IMR-90 (cell line): ENCODE measurements at regions not wholly inside any gene's neighbourhood (a gene's known extent, or its start where the extent isn't known, plus 50 kb on each side); places are given as distances from the start of the nearest gene placed in this dataset.

Source experiments
- ATAC-seq: fragments of 200-7000 bp; cut with Tn5 transposase; 2 replicates; pipeline ENCODE4 v1.9.1; 2020; ENCODE audit warnings: low read depth, mild to moderate bottlenecking, moderate library complexity
- BruUV-seq: library from RNA; stranded (reverse); fragments of 400-500 nt; replicated peaks from 2 replicates; lab custom pipeline; 2021; lab: Mats Ljungman, UMichigan
- CTCF ChIA-PET: fragments of 300-600 bp; formaldehyde crosslinking; extraction: SDS; loops from one replicate; lab custom pipeline; 2021; ENCODE audit warnings: antibody characterized with exemption; lab: Yijun Ruan, JAX
- POLR2A ChIA-PET: fragments of 300-600 bp; sonication (Branson Sonifier 250); formaldehyde crosslinking; loops from one replicate; lab custom pipeline; 2022; ENCODE audit warnings: antibody characterized with exemption; ENCODE audit not compliant: unreplicated experiment; lab: Charles Lee
- DNase-seq: peaks from one replicate; pipeline ENCODE4 v3.0.0; 2013
- H2AFZ ChIP-seq: replicated peaks from 2 replicates; pipeline ENCODE3; 2013; ENCODE audit warnings: low read length, mild to moderate bottlenecking; ENCODE audit not compliant: poor library complexity
- H2AK5ac ChIP-seq: 2 replicates; pipeline ENCODE4 v1.6.1; 2013; ENCODE audit warnings: low read depth, low read length, inconsistent platforms
- H2AK9ac ChIP-seq: replicated peaks from 2 replicates; pipeline ENCODE3; 2013; ENCODE audit warnings: mild to moderate bottlenecking, low read depth, low read length, moderate library complexity; ENCODE audit not compliant: poor library complexity
- H2BK120ac ChIP-seq: 2 replicates; pipeline ENCODE4 v1.6.1; 2013; ENCODE audit warnings: low read depth, low read length, inconsistent platforms
- H2BK15ac ChIP-seq: 3 replicates; pipeline ENCODE4 v1.6.1; 2013; ENCODE audit warnings: low read depth, low read length, inconsistent platforms
- H2BK20ac ChIP-seq: 2 replicates; pipeline ENCODE4 v1.6.1; 2013; ENCODE audit warnings: low read depth, mild to moderate bottlenecking, inconsistent platforms, low read length, moderate library complexity
- H2BK5ac ChIP-seq: 2 replicates; pipeline ENCODE4 v1.6.1; 2013; ENCODE audit warnings: mild to moderate bottlenecking, low read depth, low read length, inconsistent platforms; ENCODE audit not compliant: poor library complexity, severe bottlenecking
- H3K14ac ChIP-seq: replicated peaks from 2 replicates; pipeline ENCODE4 v1.6.1; 2013; ENCODE audit warnings: low read depth, low read length, inconsistent platforms
- H3K18ac ChIP-seq: 2 replicates; pipeline ENCODE4 v1.6.1; 2013; ENCODE audit warnings: low read depth, low read length, control low read depth
- H3K23ac ChIP-seq: 2 replicates; pipeline ENCODE4 v1.6.1; 2013; ENCODE audit warnings: low read depth, low read length, inconsistent platforms
- H3K27ac ChIP-seq: 2 replicates; pipeline ENCODE4 v1.5.1; 2013; ENCODE audit warnings: mild to moderate bottlenecking, control low read depth, low read length; ENCODE audit not compliant: insufficient read depth
- H3K27me3 ChIP-seq: 2 replicates; pipeline ENCODE4 v1.6.1; 2013; ENCODE audit warnings: low read length; ENCODE audit not compliant: control insufficient read depth, insufficient read depth
- H3K36me3 ChIP-seq: 2 replicates; pipeline ENCODE4 v1.6.1; 2013; ENCODE audit warnings: low read length, mixed read lengths; ENCODE audit not compliant: control insufficient read depth, insufficient read depth
- H3K4ac ChIP-seq: 2 replicates; pipeline ENCODE4 v1.6.1; 2013; ENCODE audit warnings: low read depth, low read length, inconsistent platforms
- H3K4me1 ChIP-seq: 2 replicates; pipeline ENCODE4 v1.6.1; 2013; ENCODE audit warnings: low read length, mixed read lengths; ENCODE audit not compliant: control insufficient read depth, insufficient read depth
- H3K4me2 ChIP-seq: 2 replicates; pipeline ENCODE4 v1.6.1; 2013; ENCODE audit warnings: low read depth, mild to moderate bottlenecking, control low read depth, low read length, moderate library complexity
- H3K4me3 ChIP-seq: 2 replicates; pipeline ENCODE4 v1.5.1; 2013; ENCODE audit warnings: low read depth, mild to moderate bottlenecking, control low read depth, low read length, moderate library complexity; ENCODE audit not compliant: insufficient read depth
- H3K56ac ChIP-seq: 2 replicates; pipeline ENCODE4 v1.6.1; 2013; ENCODE audit warnings: low read length, inconsistent platforms; ENCODE audit not compliant: insufficient read depth; ENCODE audit errors: extremely low read depth
- H3K79me1 ChIP-seq, 2 experiments: 2 replicates each; pipeline ENCODE4 v1.6.1; 2013; ENCODE audit warnings: low read length in 2 of 2, inconsistent platforms in 1 of 2, low read depth in 1 of 2
- H3K9ac ChIP-seq: 2 replicates; pipeline ENCODE4 v1.6.1; 2013; ENCODE audit warnings: low read depth, low read length, control low read depth
- H3K9me1 ChIP-seq: 2 replicates; pipeline ENCODE4 v1.6.1; 2013; ENCODE audit warnings: low read length, inconsistent platforms; ENCODE audit not compliant: insufficient read depth
- H3K9me3 ChIP-seq: 2 replicates; pipeline ENCODE4 v1.6.1; 2013; ENCODE audit warnings: low read length; ENCODE audit not compliant: control insufficient read depth, insufficient read depth
- H4K20me1 ChIP-seq: 2 replicates; pipeline ENCODE4 v1.6.1; 2013; ENCODE audit warnings: low read length, inconsistent platforms; ENCODE audit not compliant: insufficient read depth
- H4K5ac ChIP-seq: 2 replicates; pipeline ENCODE4 v1.6.1; 2013; ENCODE audit warnings: mild to moderate bottlenecking, low read depth, low read length, control low read depth
- H4K8ac ChIP-seq, 2 experiments: 2 replicates each; pipeline ENCODE4 v1.6.1; 2013; ENCODE audit warnings: low read depth in 2 of 2, low read length in 2 of 2, control low read depth in 1 of 2, inconsistent platforms in 1 of 2
- H4K91ac ChIP-seq: 2 replicates; pipeline ENCODE4 v1.6.1; 2013; ENCODE audit warnings: low read depth, low read length, inconsistent platforms; ENCODE audit not compliant: insufficient read depth
- BHLHE40 ChIP-seq: fragments of 150-350 bp; IDR thresholded peaks from 2 replicates; pipeline ENCODE4 v1.6.1; 2016; ENCODE audit warnings: mild to moderate bottlenecking, low read depth, low read length
- CEBPB ChIP-seq: IDR thresholded peaks from 2 replicates; pipeline ENCODE4 v1.6.1; 2012; ENCODE audit warnings: low read depth, low read length, improper control_type of control experiment
- CHD1 ChIP-seq: IDR thresholded peaks from 2 replicates; pipeline ENCODE4 v1.6.1; 2012; ENCODE audit warnings: low read depth, low read length, improper control_type of control experiment
- ELK1 ChIP-seq: fragments of 150-350 bp; IDR thresholded peaks from 2 replicates; pipeline ENCODE4 v1.6.1; 2016; ENCODE audit warnings: low read depth, mild to moderate bottlenecking, low read length, moderate library complexity, borderline replicate concordance
- FOS ChIP-seq: fragments of 150-350 bp; IDR thresholded peaks from 2 replicates; pipeline ENCODE4 v1.6.1; 2016; ENCODE audit warnings: low read depth, low read length
- MAZ ChIP-seq: IDR thresholded peaks from 2 replicates; pipeline ENCODE4 v1.6.1; 2012; ENCODE audit warnings: low read depth, mild to moderate bottlenecking, low read length, improper control_type of control experiment, moderate library complexity, borderline replicate concordance
- NFE2L2 ChIP-seq: fragments of 150-350 bp; IDR thresholded peaks from 2 replicates; pipeline ENCODE4 v1.6.1; 2016; ENCODE audit warnings: low read depth, mild to moderate bottlenecking, low read length
- POLR2A ChIP-seq: IDR thresholded peaks from 2 replicates; pipeline ENCODE4 v1.6.1; 2012; ENCODE audit warnings: mild to moderate bottlenecking, low read depth, low read length
- RAD21 ChIP-seq: IDR thresholded peaks from 2 replicates; pipeline ENCODE4 v1.6.1; 2012; ENCODE audit warnings: low read length, improper control_type of control experiment
- RFX5 ChIP-seq: IDR thresholded peaks from 2 replicates; pipeline ENCODE4 v1.8.0; 2012; ENCODE audit warnings: low read depth, mild to moderate bottlenecking, low read length, moderate library complexity
- SMC3 ChIP-seq: fragments of 150-350 bp; IDR thresholded peaks from 2 replicates; pipeline ENCODE4 v1.6.1; 2016; ENCODE audit warnings: low read depth, mild to moderate bottlenecking, antibody characterized with exemption, low read length, moderate library complexity
- WGBS, 2 experiments: methylation state at CpG; one replicate each; pipeline versions ENCODE4 v1.1.5 to v1.1.7; 2013; ENCODE audit warnings: missing lambda C conversion rate in 2 of 2; ENCODE audit not compliant: insufficient read length in 1 of 2; ENCODE audit errors: extremely low coverage in 2 of 2; 5-methylcytosine and 5-hydroxymethylcytosine counted together
- dilution Hi-C: fragments of 300-500 bp; cut with HindIII; formaldehyde crosslinking; loops from one replicate; pipeline ENCODE4 v1.14.3; 2018; ENCODE audit warnings: low sequenced_read_pairs; ENCODE audit not compliant: unreplicated experiment
- in situ Hi-C: fragments of 300-500 bp; cut with MboI; formaldehyde crosslinking; loops from 3 replicates; pipeline ENCODE4 v1.14.3; 2019; ENCODE audit warnings: low sequenced_read_pairs, inconsistent platforms, mixed read lengths
- intact Hi-C: fragments of 100-400 bp; cut with micrococcal nuclease; formaldehyde crosslinking; loops from 2 replicates; pipeline ENCODE4 v1.10.0; 2022
- TF ChIP-seq, protein P1 (sequence below): fragments of 150-350 bp; IDR thresholded peaks from 2 replicates; pipeline ENCODE4 v1.6.1; 2017; ENCODE audit warnings: mild to moderate bottlenecking, antibody characterized with exemption, low read length, low read depth
- TF ChIP-seq, protein P2 (sequence below): conservative IDR thresholded peaks from 2 replicates; pipeline ENCODE4 v1.5.1; 2012; ENCODE audit warnings: mild to moderate bottlenecking, low read depth, low read length, improper control_type of control experiment

DNA sequence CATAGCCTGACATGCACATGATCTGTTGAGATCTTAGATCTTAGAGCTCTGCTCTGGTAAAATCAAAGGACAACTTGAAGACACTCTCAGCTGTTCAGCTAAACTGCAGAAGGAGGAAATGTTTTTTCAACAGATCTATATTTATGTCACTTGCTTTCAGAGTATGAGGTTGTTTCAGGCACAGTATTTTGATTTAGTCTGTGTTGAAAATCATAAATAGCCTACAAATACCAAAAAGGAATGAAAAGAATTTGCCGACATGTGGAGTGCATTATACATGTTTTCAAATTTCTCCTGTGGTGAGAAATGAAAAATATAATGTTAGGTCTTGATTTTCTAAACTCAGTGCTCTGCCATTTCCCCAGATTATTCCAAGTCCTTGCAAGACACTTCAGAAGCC lies 1118.4 kb downstream of the TBL1XR1 start:
- intact Hi-C loops, result no loop called here
- in situ Hi-C loops, result no loop called here
- dilution Hi-C loops, result no loop called here

More for the DNA sequence above, 1118.4 kb downstream of the TBL1XR1 start:
- H2BK5ac ChIP-seq, result no peak overlapping the region
- H3K27me3 ChIP-seq, result no peaks in the 10 kb centered on the region
- no peaks in the 10 kb centered on the region for H3K9me3 ChIP-seq
- H2BK120ac ChIP-seq, result no peak overlapping the region
- no peak overlapping the region for H3K9ac ChIP-seq
- DNase-seq (peak; percentile 3), ATAC-seq (peak; percentile 37)
- H2BK15ac ChIP-seq, result no peak overlapping the region
- no peak overlapping the region for H2AFZ ChIP-seq
- H3K27ac ChIP-seq, result no peak overlapping the region
- H3K4me2 ChIP-seq, result peak overlapping the region; percentile 15; the same call in 1 of the 2 replicates
- no peak overlapping the region for H2BK20ac ChIP-seq
- CTCF ChIA-PET, result no interaction called here
- POLR2A ChIA-PET, result no interaction called here
- no peaks in the 10 kb centered on the region for H3K36me3 ChIP-seq
- no peak overlapping the region for H2AK9ac ChIP-seq
- no peak overlapping the region for H3K23ac ChIP-seq
- H3K56ac ChIP-seq, result no peak overlapping the region
- no peak overlapping the region for H3K4ac ChIP-seq
- H2AK5ac ChIP-seq, result no peak overlapping the region
- H4K8ac ChIP-seq, result no peak overlapping the region
- no CpG with 5 or more reads among the region's 1 CpG for WGBS, 2 experiments
- H4K20me1 ChIP-seq, result no peaks in the 10 kb centered on the region
- no peak overlapping the region; the same call in 1 of the 2 replicates for H4K5ac ChIP-seq
- TF ChIP-seq ELK1 (no peak), RAD21 (no peak), SMC3 (no peak), NFE2L2 (no peak), BHLHE40 (no peak), RFX5 (no peak), CHD1 (no peak), MAZ (no peak), CEBPB (no peak), FOS (no peak), POLR2A (no peak)
- TF ChIP-seq, protein P1, sequence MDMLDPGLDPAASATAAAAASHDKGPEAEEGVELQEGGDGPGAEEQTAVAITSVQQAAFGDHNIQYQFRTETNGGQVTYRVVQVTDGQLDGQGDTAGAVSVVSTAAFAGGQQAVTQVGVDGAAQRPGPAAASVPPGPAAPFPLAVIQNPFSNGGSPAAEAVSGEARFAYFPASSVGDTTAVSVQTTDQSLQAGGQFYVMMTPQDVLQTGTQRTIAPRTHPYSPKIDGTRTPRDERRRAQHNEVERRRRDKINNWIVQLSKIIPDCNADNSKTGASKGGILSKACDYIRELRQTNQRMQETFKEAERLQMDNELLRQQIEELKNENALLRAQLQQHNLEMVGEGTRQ, result no peak
- TF ChIP-seq, protein P2, sequence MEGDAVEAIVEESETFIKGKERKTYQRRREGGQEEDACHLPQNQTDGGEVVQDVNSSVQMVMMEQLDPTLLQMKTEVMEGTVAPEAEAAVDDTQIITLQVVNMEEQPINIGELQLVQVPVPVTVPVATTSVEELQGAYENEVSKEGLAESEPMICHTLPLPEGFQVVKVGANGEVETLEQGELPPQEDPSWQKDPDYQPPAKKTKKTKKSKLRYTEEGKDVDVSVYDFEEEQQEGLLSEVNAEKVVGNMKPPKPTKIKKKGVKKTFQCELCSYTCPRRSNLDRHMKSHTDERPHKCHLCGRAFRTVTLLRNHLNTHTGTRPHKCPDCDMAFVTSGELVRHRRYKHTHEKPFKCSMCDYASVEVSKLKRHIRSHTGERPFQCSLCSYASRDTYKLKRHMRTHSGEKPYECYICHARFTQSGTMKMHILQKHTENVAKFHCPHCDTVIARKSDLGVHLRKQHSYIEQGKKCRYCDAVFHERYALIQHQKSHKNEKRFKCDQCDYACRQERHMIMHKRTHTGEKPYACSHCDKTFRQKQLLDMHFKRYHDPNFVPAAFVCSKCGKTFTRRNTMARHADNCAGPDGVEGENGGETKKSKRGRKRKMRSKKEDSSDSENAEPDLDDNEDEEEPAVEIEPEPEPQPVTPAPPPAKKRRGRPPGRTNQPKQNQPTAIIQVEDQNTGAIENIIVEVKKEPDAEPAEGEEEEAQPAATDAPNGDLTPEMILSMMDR, result no peak
- no peaks in the 10 kb centered on the region for H3K9me1 ChIP-seq
- peaks cover 4% of the 10 kb centered on the region; the same call in 1 of the 2 replicates for H3K4me1 ChIP-seq
- no peak overlapping the region for H3K4me3 ChIP-seq
- H3K18ac ChIP-seq, result no peak overlapping the region; the same call in 1 of the 2 replicates
- no peak overlapping the region for H4K91ac ChIP-seq
- H3K14ac ChIP-seq, result no peak overlapping the region
- BruUV-seq, result no TSS peak
- H3K79me1 ChIP-seq, result no peaks in the 10 kb centered on the region
